ENCODE measurements at regions not wholly inside any gene's neighbourhood (a gene's known extent, or its start where the extent isn't known, plus 50 kb on each side); places are given as distances from the start of the nearest gene placed in this dataset.

GRCh38 chr10:61844116-61844822 is 57.2 kb upstream of the ARID5B start:
- TF ChIP-seq, protein P1, sequence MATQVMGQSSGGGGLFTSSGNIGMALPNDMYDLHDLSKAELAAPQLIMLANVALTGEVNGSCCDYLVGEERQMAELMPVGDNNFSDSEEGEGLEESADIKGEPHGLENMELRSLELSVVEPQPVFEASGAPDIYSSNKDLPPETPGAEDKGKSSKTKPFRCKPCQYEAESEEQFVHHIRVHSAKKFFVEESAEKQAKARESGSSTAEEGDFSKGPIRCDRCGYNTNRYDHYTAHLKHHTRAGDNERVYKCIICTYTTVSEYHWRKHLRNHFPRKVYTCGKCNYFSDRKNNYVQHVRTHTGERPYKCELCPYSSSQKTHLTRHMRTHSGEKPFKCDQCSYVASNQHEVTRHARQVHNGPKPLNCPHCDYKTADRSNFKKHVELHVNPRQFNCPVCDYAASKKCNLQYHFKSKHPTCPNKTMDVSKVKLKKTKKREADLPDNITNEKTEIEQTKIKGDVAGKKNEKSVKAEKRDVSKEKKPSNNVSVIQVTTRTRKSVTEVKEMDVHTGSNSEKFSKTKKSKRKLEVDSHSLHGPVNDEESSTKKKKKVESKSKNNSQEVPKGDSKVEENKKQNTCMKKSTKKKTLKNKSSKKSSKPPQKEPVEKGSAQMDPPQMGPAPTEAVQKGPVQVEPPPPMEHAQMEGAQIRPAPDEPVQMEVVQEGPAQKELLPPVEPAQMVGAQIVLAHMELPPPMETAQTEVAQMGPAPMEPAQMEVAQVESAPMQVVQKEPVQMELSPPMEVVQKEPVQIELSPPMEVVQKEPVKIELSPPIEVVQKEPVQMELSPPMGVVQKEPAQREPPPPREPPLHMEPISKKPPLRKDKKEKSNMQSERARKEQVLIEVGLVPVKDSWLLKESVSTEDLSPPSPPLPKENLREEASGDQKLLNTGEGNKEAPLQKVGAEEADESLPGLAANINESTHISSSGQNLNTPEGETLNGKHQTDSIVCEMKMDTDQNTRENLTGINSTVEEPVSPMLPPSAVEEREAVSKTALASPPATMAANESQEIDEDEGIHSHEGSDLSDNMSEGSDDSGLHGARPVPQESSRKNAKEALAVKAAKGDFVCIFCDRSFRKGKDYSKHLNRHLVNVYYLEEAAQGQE (IDR thresholded peaks at IDR 0.05; ENCODE audit: insufficient read depth in 1 of 2, low read depth in 2 of 2, low read length in 2 of 2) = no peak
- TF ChIP-seq TAF1 (IDR thresholded peaks at IDR 0.05; ENCODE audit: borderline replicate concordance, insufficient read depth, low read length) = no peak
- no peak for TF ChIP-seq POLR2AphosphoS5 (IDR thresholded peaks at IDR 0.05; ENCODE audit: low read depth, low read length)
